DND-41 (cell line): ENCODE measurements at regions not wholly inside any gene's neighbourhood (a gene's known extent, or its start where the extent isn't known, plus 50 kb on each side); places are given as distances from the start of the nearest gene placed in this dataset.

Source experiments
- ATAC-seq: fragments of 200-7000 bp; cut with Tn5 transposase; 3 replicates; pipeline ENCODE4 v1.9.1; 2021; ENCODE audit warnings: low read depth; ENCODE audit not compliant: insufficient read depth
- DNase-seq: peaks from one replicate; pipeline ENCODE4 v3.0.0-alpha.2; 2020
- H2AFZ ChIP-seq: 2 replicates; pipeline ENCODE4 v1.6.0; 2012; ENCODE audit warnings: low read depth, low read length
- H3K27ac ChIP-seq: 2 replicates; pipeline ENCODE4 v1.5.1; 2012; ENCODE audit warnings: low read length, inconsistent platforms
- H3K27me3 ChIP-seq: fragments of 200-600 bp; sonication (generic); 2 replicates; pipeline ENCODE4 v1.6.0; 2012; ENCODE audit warnings: low read length, mild to moderate bottlenecking, inconsistent platforms; ENCODE audit not compliant: insufficient read depth, poor library complexity
- H3K36me3 ChIP-seq: 2 replicates; pipeline ENCODE4 v1.5.1; 2012; ENCODE audit warnings: low read length, inconsistent platforms; ENCODE audit not compliant: insufficient read depth
- H3K4me1 ChIP-seq: 2 replicates; pipeline ENCODE4 v1.5.1; 2012; ENCODE audit warnings: mild to moderate bottlenecking, low read length; ENCODE audit not compliant: insufficient read depth
- H3K4me2 ChIP-seq: 2 replicates; pipeline ENCODE4 v1.6.0; 2012; ENCODE audit warnings: mild to moderate bottlenecking, moderate library complexity, low read length, inconsistent platforms; ENCODE audit not compliant: insufficient read depth
- H3K4me3 ChIP-seq, 2 experiments: fragments of 200-600 bp in 1 of 2; shearing (Covaris generic) in 1 of 2; 2 replicates each; pipeline ENCODE4 v1.5.1; 2012 to 2016; ENCODE audit warnings: inconsistent platforms in 2 of 2, low read length in 2 of 2, mild to moderate bottlenecking in 2 of 2, low read depth in 1 of 2, moderate library complexity in 1 of 2
- H3K79me2 ChIP-seq: 2 replicates; pipeline ENCODE4 v1.6.0; 2012; ENCODE audit warnings: low read length, inconsistent platforms; ENCODE audit not compliant: insufficient read depth
- H3K9ac ChIP-seq: 2 replicates; pipeline ENCODE4 v1.6.0; 2012; ENCODE audit warnings: low read depth, mild to moderate bottlenecking, inconsistent platforms, low read length, moderate library complexity
- H3K9me3 ChIP-seq: 2 replicates; pipeline ENCODE4 v1.5.1; 2012; ENCODE audit warnings: low read length, moderate library complexity, mild to moderate bottlenecking, inconsistent platforms; ENCODE audit not compliant: insufficient read depth, severe bottlenecking
- H4K20me1 ChIP-seq: 2 replicates; pipeline ENCODE4 v1.6.0; 2012; ENCODE audit warnings: low read length; ENCODE audit not compliant: insufficient read depth
- CTCF ChIP-seq: IDR thresholded peaks from 2 replicates; pipeline ENCODE4 v1.5.1; 2012; ENCODE audit warnings: borderline replicate concordance, low read length, moderate library complexity, mild to moderate bottlenecking; ENCODE audit not compliant: poor library complexity, severe bottlenecking; ENCODE audit errors: extremely low read depth
- EZH2 ChIP-seq: IDR thresholded peaks from 3 replicates; pipeline ENCODE4 v1.6.1; 2012; ENCODE audit warnings: borderline replicate concordance, low read depth, mild to moderate bottlenecking, moderate library complexity, low read length, inconsistent platforms; ENCODE audit not compliant: severe bottlenecking

DNA sequence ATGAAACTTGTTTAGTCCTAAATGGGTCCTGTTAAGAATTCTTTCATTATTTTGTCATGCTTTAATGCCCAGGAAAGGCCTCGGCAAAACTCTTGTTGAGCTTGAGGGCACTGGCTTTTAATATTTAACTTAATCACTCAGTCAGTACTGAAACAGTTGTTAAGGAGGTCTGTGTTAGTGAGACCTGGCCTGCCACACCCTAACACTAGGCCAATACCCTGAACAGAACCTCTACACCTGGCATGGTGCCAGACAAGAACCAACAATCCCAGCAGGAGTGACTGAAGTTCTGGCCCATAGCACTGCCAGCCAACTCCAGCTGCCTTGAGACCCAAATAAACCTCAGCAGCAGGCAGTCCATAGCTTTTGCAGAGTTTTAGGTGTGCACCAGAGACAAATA lies 85.7 kb upstream of the ITM2A start:
- no peak overlapping the region for H3K27ac ChIP-seq
- H3K9me3 ChIP-seq, result no peaks in the 10 kb centered on the region
- no peak overlapping the region for H3K4me3 ChIP-seq
- ATAC-seq, result no peak
- H2AFZ ChIP-seq, result no peak overlapping the region
- DNase-seq, result no peak
- no peaks in the 10 kb centered on the region for H3K36me3 ChIP-seq
- no peaks in the 10 kb centered on the region for H3K27me3 ChIP-seq
- H4K20me1 ChIP-seq, result no peaks in the 10 kb centered on the region
- H3K79me2 ChIP-seq, result no peaks in the 10 kb centered on the region
- H3K4me1 ChIP-seq, result peaks cover 14% of the 10 kb centered on the region
- H3K4me2 ChIP-seq, result no peak overlapping the region
- H3K9ac ChIP-seq, result no peak overlapping the region
- TF ChIP-seq CTCF (no peak), EZH2 (no peak)

- DNase-seq (no peak), ATAC-seq (no peak)
- Histone ChIP-seq H3K9me3 (no peaks in the 10 kb centered on the region), H3K27ac (no peak overlapping the region), H3K79me2 (no peaks in the 10 kb centered on the region), H2AFZ (no peak overlapping the region), H3K4me3 (no peak overlapping the region), H3K27me3 (no peaks in the 10 kb centered on the region), H4K20me1 (no peaks in the 10 kb centered on the region), H3K4me2 (no peak overlapping the region), H3K4me1 (no peaks in the 10 kb centered on the region; the same call in 1 of the 2 replicates), H3K36me3 (no peaks in the 10 kb centered on the region), H3K9ac (no peak overlapping the region)
- no peak for TF ChIP-seq EZH2
These were observed 77.6 kb upstream of the ITM2A start for GRCh38 chrX:79444694-79445210.

DNA sequence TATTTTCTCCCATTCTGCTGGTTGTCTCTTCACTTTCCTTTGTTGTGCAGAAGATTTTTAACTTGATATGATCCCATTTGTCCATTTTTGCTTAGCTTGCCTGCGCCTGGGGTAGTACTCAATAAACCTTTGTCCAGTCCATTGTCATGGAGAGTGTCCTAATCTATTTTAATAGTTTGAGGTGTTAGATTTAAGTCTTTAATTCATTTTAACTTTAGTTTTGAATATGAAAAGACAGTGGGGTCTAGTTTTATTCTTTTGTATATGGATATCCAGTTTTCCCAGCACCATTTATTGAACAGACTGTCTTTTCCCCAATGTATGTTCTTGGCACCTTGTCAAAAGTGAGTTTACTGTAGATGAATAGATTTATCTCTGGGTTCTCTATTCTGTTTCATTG lies 76.0 kb upstream of the ITM2A start:
- H3K4me1 ChIP-seq, result no peaks in the 10 kb centered on the region
- H2AFZ ChIP-seq, result no peak overlapping the region
- no peak for DNase-seq
- TF ChIP-seq CTCF (no peak), EZH2 (no peak)
- ATAC-seq, result no peak
- no peaks in the 10 kb centered on the region for H3K36me3 ChIP-seq
- H3K4me2 ChIP-seq, result no peak overlapping the region
- no peaks in the 10 kb centered on the region for H3K79me2 ChIP-seq
- H3K4me3 ChIP-seq, result no peak overlapping the region
- no peak overlapping the region for H3K27ac ChIP-seq
- no peaks in the 10 kb centered on the region for H4K20me1 ChIP-seq
- H3K9ac ChIP-seq, result no peak overlapping the region
- no peaks in the 10 kb centered on the region for H3K9me3 ChIP-seq
- no peaks in the 10 kb centered on the region for H3K27me3 ChIP-seq

- H3K4me3 ChIP-seq, result no peak overlapping the region
- no peak overlapping the region for H3K4me2 ChIP-seq
- TF ChIP-seq CTCF (no peak), EZH2 (no peak)
- no peaks in the 10 kb centered on the region for H4K20me1 ChIP-seq
- H2AFZ ChIP-seq, result no peak overlapping the region
- H3K9me3 ChIP-seq, result no peaks in the 10 kb centered on the region
- no peak overlapping the region for H3K27ac ChIP-seq
- ATAC-seq, result no peak
- H3K27me3 ChIP-seq, result no peaks in the 10 kb centered on the region
- no peak overlapping the region for H3K9ac ChIP-seq
- DNase-seq, result no peak
- H3K4me1 ChIP-seq, result no peaks in the 10 kb centered on the region
- H3K36me3 ChIP-seq, result no peaks in the 10 kb centered on the region
- H3K79me2 ChIP-seq, result no peaks in the 10 kb centered on the region
These were observed 73.2 kb upstream of the ITM2A start for GRCh38 chrX:79440336-79440735.
